ENCODE measurements at regions not wholly inside any gene's neighbourhood (a gene's known extent, or its start where the extent isn't known, plus 50 kb on each side); places are given as distances from the start of the nearest gene placed in this dataset.

GRCh38 chr13:74987124-74987690, 494.8 kb downstream of the TBC1D4 start:
- Histone ChIP-seq H3K9me3 (ENCODE audit: insufficient read depth in 2 of 2, low read depth in 1 of 2, low read length in 1 of 2) (no peaks in the 10 kb centered on the region), H2AFZ (ENCODE audit: low read length) (no peak overlapping the region), H3K27ac (ENCODE audit: low read depth, low read length) (no peak overlapping the region), H3K27me3 (replicated peaks in 1 of 4; ENCODE audit: control insufficient read depth in 3 of 4, extremely low read depth in 1 of 4, insufficient read depth in 3 of 4, low read length in 3 of 4) (no peaks in the 10 kb centered on the region), H3K9ac (replicated peaks in 1 of 4; ENCODE audit: extremely low read depth in 1 of 4, low read depth in 3 of 4, low read length in 3 of 4) (no peak overlapping the region), H2AK5ac (ENCODE audit: low read depth, low read length) (no peak overlapping the region), H3K4me3 (ENCODE audit: extremely low read depth in 1 of 4, insufficient read depth in 2 of 4, low read depth in 3 of 4, low read length in 4 of 4) (no peak overlapping the region), H3K4ac (replicated peaks; ENCODE audit: insufficient read length, low read depth, low read length) (no peak overlapping the region), H4K5ac (ENCODE audit: insufficient read length, low read depth, low read length) (no peak overlapping the region), H4K8ac (ENCODE audit: extremely low read depth, insufficient read depth, low read length) (no peak overlapping the region), H2BK120ac (replicated peaks; ENCODE audit: low read depth, low read length) (no peak overlapping the region), H4K20me1 (replicated peaks in 1 of 2; ENCODE audit: control insufficient read depth in 1 of 2, insufficient read depth in 2 of 2, low read length in 2 of 2) (no peaks in the 10 kb centered on the region), H2BK12ac (ENCODE audit: low read depth, low read length) (no peak overlapping the region), H3K4me2 (ENCODE audit: insufficient read depth in 1 of 2, low read depth in 2 of 2, low read length in 2 of 2) (no peak overlapping the region), H3K79me2 (ENCODE audit: control insufficient read depth in 1 of 2, insufficient read depth in 2 of 2, low read length in 2 of 2) (no peaks in the 10 kb centered on the region), H3K14ac (ENCODE audit: insufficient read length) (no peak overlapping the region), H2BK5ac (ENCODE audit: low read depth, low read length) (no peak overlapping the region), H3K18ac (ENCODE audit: extremely low read depth, low read length) (no peak overlapping the region), H3K23ac (ENCODE audit: insufficient read length) (no peak overlapping the region), H3K56ac (replicated peaks; ENCODE audit: insufficient read length, low read depth, low read length) (no peak overlapping the region), H3K4me1 (replicated peaks in 1 of 4; ENCODE audit: control insufficient read depth in 3 of 4, insufficient read depth in 4 of 4, low read length in 3 of 4) (no peaks in the 10 kb centered on the region), H3K23me2 (ENCODE audit: low read depth, low read length) (no peaks in the 10 kb centered on the region), H2BK15ac (ENCODE audit: low read length) (no peak overlapping the region), H3K79me1 (ENCODE audit: low read depth, low read length) (no peaks in the 10 kb centered on the region), H4K91ac (replicated peaks; ENCODE audit: insufficient read length, low read length) (no peak overlapping the region), H3K36me3 (ENCODE audit: control insufficient read depth in 2 of 4, insufficient read depth in 4 of 4, low read length in 3 of 4) (no peaks in the 10 kb centered on the region), H2BK20ac (ENCODE audit: low read length) (no peak overlapping the region)
- FAIRE-seq (no peak), DNase-seq (ENCODE audit: low read depth in 1 of 2, low spot score in 2 of 2) (no peak)
- TF ChIP-seq PHF8 (conservative IDR thresholded peaks at IDR 0.05; ENCODE audit: low read depth, low read length) (no peak), ZNF274 (IDR thresholded peaks at IDR 0.05; ENCODE audit: borderline replicate concordance, extremely low read depth, low read length) (no peak), HDAC2 (IDR thresholded peaks at IDR 0.05; ENCODE audit: borderline replicate concordance in 1 of 2, low read depth in 2 of 2, low read length in 2 of 2) (no peak), SP1 (IDR thresholded peaks at IDR 0.05; ENCODE audit: low read depth, low read length) (no peak)
- CTCF ChIA-PET (ENCODE audit: partially characterized antibody): interaction anchor here (1.2 kb wide), 1 partner anchor 114 kb away, joined by 3 read pairs; no protein-coding TSS in a partner anchor
- POLR2A ChIA-PET (ENCODE audit: partially characterized antibody): no interaction called here
